ENCODE measurements at regions not wholly inside any gene's neighbourhood (a gene's known extent, or its start where the extent isn't known, plus 50 kb on each side); places are given as distances from the start of the nearest gene placed in this dataset.

DNA sequence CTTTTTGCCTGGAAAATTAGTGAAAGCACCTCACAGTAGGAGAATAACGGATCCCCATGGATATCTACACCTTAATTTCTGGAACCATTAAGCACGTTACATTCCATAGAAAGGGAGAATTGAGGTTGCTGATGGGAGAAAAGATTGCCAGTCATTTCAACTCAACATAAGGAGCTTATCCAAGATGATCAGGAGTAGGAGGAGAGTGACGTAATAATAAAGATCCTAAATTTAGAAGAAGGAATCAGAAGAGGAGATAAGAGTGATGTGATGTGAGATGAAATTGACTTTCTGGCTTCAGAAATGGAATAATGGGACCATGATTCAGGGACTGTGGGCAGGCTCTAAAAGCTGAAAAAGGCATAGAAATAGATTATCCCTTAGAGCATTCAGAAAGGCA is 1017.8 kb upstream of the CHAC2 start:
- ChIA-PET POLR2A (no interaction called here), CTCF (no interaction called here)
- no peaks in the 10 kb centered on the region for H3K36me3 Mint-ChIP-seq (ENCODE audit: low read depth)
- peaks cover 19% of the 10 kb centered on the region for H3K9me3 Mint-ChIP-seq
- intact Hi-C loops (cut with micrococcal nuclease), result no loop called here
- DNase-seq (no peak), ATAC-seq (no peak)
- H3K27ac Mint-ChIP-seq, result no peak overlapping the region
- H3K4me3 Mint-ChIP-seq, result no peak overlapping the region
- TF ChIP-seq, protein P1, sequence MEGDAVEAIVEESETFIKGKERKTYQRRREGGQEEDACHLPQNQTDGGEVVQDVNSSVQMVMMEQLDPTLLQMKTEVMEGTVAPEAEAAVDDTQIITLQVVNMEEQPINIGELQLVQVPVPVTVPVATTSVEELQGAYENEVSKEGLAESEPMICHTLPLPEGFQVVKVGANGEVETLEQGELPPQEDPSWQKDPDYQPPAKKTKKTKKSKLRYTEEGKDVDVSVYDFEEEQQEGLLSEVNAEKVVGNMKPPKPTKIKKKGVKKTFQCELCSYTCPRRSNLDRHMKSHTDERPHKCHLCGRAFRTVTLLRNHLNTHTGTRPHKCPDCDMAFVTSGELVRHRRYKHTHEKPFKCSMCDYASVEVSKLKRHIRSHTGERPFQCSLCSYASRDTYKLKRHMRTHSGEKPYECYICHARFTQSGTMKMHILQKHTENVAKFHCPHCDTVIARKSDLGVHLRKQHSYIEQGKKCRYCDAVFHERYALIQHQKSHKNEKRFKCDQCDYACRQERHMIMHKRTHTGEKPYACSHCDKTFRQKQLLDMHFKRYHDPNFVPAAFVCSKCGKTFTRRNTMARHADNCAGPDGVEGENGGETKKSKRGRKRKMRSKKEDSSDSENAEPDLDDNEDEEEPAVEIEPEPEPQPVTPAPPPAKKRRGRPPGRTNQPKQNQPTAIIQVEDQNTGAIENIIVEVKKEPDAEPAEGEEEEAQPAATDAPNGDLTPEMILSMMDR (IDR thresholded peaks at IDR 0.05), result no peak
- H3K4me1 Mint-ChIP-seq (ENCODE audit: low read depth), result no peaks in the 10 kb centered on the region
- H3K27me3 Mint-ChIP-seq, result no peaks in the 10 kb centered on the region

DNA sequence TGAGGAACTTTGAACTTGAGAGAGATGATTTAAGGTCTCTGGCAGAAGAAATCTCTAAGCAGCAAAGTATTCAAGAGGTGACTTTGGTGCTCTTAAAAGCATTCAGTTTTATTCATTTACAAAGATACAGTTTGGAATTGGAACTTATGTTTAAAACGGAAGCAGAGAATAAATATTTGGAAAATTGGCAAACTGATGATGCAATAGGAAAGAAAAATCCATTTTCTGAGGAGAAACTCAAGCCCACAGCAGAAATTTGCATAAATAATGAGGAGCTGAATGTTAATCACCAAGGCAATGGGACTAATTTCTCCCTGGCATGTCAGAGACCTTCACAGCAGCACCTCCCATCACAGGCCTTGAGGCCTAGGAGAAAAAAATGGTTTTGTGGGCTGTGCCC is 1022.5 kb upstream of the CHAC2 start:
- DNase-seq, result no peak
- TF ChIP-seq, protein P1 (IDR thresholded peaks at IDR 0.05), result no peak
- H3K4me1 Mint-ChIP-seq (ENCODE audit: low read depth), result no peaks in the 10 kb centered on the region
- no peaks in the 10 kb centered on the region for H3K27me3 Mint-ChIP-seq
- POLR2A ChIA-PET, result no interaction called here
- H3K36me3 Mint-ChIP-seq (ENCODE audit: low read depth), result no peaks in the 10 kb centered on the region
- H3K4me3 Mint-ChIP-seq, result no peak overlapping the region
- peaks cover 13% of the 10 kb centered on the region for H3K9me3 Mint-ChIP-seq
- CTCF ChIA-PET, result no interaction called here
- no peak for ATAC-seq
- intact Hi-C loops (cut with micrococcal nuclease), result no loop called here
- no peak overlapping the region for H3K27ac Mint-ChIP-seq

GRCh38 chr2:52732849-52733395 is 1034.7 kb upstream of the CHAC2 start:
- CTCF ChIA-PET, result no interaction called here
- no peak overlapping the region for H3K27ac Mint-ChIP-seq

DNA sequence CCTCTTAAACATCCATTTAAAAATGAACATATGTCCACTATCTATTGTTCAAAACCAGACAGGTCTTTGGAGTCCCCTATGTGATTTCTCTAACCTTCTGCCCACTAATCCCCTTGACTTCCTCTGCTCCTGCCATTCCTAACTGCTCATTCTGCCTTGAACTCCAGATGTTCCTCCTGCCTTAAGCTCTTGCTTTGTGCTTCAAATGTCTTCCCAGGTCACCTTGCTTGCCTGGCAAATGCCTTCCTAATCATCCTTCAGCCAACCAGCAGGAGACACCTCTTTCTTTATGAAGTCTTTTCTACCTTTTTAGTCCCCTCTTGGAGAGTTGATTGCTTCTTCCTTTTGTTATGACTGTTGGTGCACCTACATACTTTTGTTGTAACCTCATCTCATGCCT is 1043.0 kb upstream of the CHAC2 start:
- no peak for ATAC-seq
- TF ChIP-seq, protein P1 (IDR thresholded peaks at IDR 0.05), result no peak
- H3K27me3 Mint-ChIP-seq, result no peaks in the 10 kb centered on the region
- POLR2A ChIA-PET, result no interaction called here
- CTCF ChIA-PET, result no interaction called here
- peaks cover 12% of the 10 kb centered on the region for H3K9me3 Mint-ChIP-seq
- no peak overlapping the region for H3K4me3 Mint-ChIP-seq
- DNase-seq, result no peak
- no peak overlapping the region for H3K27ac Mint-ChIP-seq
- H3K36me3 Mint-ChIP-seq (ENCODE audit: low read depth), result no peaks in the 10 kb centered on the region
- intact Hi-C loops (cut with micrococcal nuclease), result no loop called here
- H3K4me1 Mint-ChIP-seq (ENCODE audit: low read depth), result no peaks in the 10 kb centered on the region

More at GRCh38 chr2:52732849-52733395, 1034.7 kb upstream of the CHAC2 start:
- TF ChIP-seq, protein P1 (IDR thresholded peaks at IDR 0.05), result no peak
- Mint-ChIP-seq H3K27me3 (no peaks in the 10 kb centered on the region), H3K36me3 (ENCODE audit: low read depth) (no peaks in the 10 kb centered on the region), H3K4me3 (no peak overlapping the region), H3K4me1 (ENCODE audit: low read depth) (no peaks in the 10 kb centered on the region), H3K9me3 (peaks cover 6% of the 10 kb centered on the region)
- intact Hi-C loops (cut with micrococcal nuclease), result no loop called here
- POLR2A ChIA-PET, result no interaction called here
- DNase-seq (no peak), ATAC-seq (no peak)

- DNase-seq, result no peak
- Mint-ChIP-seq H3K27ac (no peak overlapping the region), H3K36me3 (ENCODE audit: low read depth) (no peaks in the 10 kb centered on the region), H3K4me3 (no peak overlapping the region), H3K9me3 (peaks cover 4% of the 10 kb centered on the region), H3K4me1 (ENCODE audit: low read depth) (no peaks in the 10 kb centered on the region), H3K27me3 (no peaks in the 10 kb centered on the region)
- intact Hi-C loops (cut with micrococcal nuclease), result no loop called here
- POLR2A ChIA-PET, result no interaction called here
- TF ChIP-seq, protein P1 (IDR thresholded peaks at IDR 0.05), result no peak
- CTCF ChIA-PET, result no interaction called here
- ATAC-seq, result no peak
Observed at GRCh38 chr2:52717836-52718235, 1049.8 kb upstream of the CHAC2 start.
